Neural cell (in vitro differentiated cells): ENCODE measurements at regions not wholly inside any gene's neighbourhood (a gene's known extent, or its start where the extent isn't known, plus 50 kb on each side); places are given as distances from the start of the nearest gene placed in this dataset.

ENCODE experiments used
- H2AFZ ChIP-seq: fragments of 200-600, 300-800 bp; sonication (generic), shearing (Covaris generic); 2 replicates; pipeline ENCODE4 v1.6.0; 2014; ENCODE audit warnings: low read depth, mild to moderate bottlenecking, antibody characterized with exemption, low read length, moderate library complexity
- H3F3A ChIP-seq: fragments of 200-600 bp; shearing (Covaris generic); 2 replicates; pipeline ENCODE4 v1.6.1; 2016; ENCODE audit warnings: mild to moderate bottlenecking, moderate library complexity, mixed read lengths, antibody characterized with exemption, low read length; ENCODE audit not compliant: insufficient read depth, poor library complexity, severe bottlenecking
- H3K27ac ChIP-seq: fragments of 200-600, 300-800 bp; sonication (generic), shearing (Covaris generic); 2 replicates; pipeline ENCODE4 v1.5.1; 2014; ENCODE audit warnings: mild to moderate bottlenecking, low read length, moderate library complexity
- H3K27me3 ChIP-seq: fragments of 300-800, 200-600 bp; sonication (generic), shearing (Covaris generic); 2 replicates; pipeline ENCODE4 v1.6.0; 2014; ENCODE audit warnings: mild to moderate bottlenecking, low read depth, low read length, moderate library complexity; ENCODE audit not compliant: insufficient read depth
- H3K36me3 ChIP-seq: fragments of 300-800, 200-600 bp; sonication (generic), shearing (Covaris generic); 2 replicates; pipeline ENCODE4 v1.5.1; 2014; ENCODE audit warnings: mild to moderate bottlenecking, antibody characterized with exemption, low read length, moderate library complexity; ENCODE audit not compliant: insufficient read depth
- H3K4me2 ChIP-seq: fragments of 300-800, 200-600 bp; sonication (generic), shearing (Covaris generic); 2 replicates; pipeline ENCODE4 v1.6.0; 2014; ENCODE audit warnings: mild to moderate bottlenecking, low read length
- H3K4me3 ChIP-seq: fragments of 300-800, 200-600 bp; sonication (generic), shearing (Covaris generic); 2 replicates; pipeline ENCODE4 v1.5.1; 2014; ENCODE audit warnings: mild to moderate bottlenecking, low read length, moderate library complexity
- H3K79me2 ChIP-seq: fragments of 200-600 bp; shearing (Covaris generic); replicated peaks from 2 replicates; pipeline ENCODE4 v1.6.0; 2014; ENCODE audit warnings: mild to moderate bottlenecking, low read length, moderate library complexity; ENCODE audit not compliant: insufficient read depth
- H3K9ac ChIP-seq: fragments of 300-800, 200-600 bp; sonication (generic), shearing (Covaris generic); 2 replicates; pipeline ENCODE4 v1.6.1; 2016; ENCODE audit warnings: mild to moderate bottlenecking, low read length, mixed read lengths
- H3K9me2 ChIP-seq: fragments of 200-600 bp; shearing (Covaris generic); 2 replicates; pipeline ENCODE4 v1.6.1; 2016; ENCODE audit warnings: mild to moderate bottlenecking, low read length, mixed read lengths; ENCODE audit not compliant: insufficient read depth
- H3K9me3 ChIP-seq: fragments of 200-600, 300-800 bp; sonication (generic), shearing (Covaris generic); 2 replicates; pipeline ENCODE4 v1.6.1; 2016; ENCODE audit warnings: mild to moderate bottlenecking, mixed run types, low read length, moderate library complexity, mixed read lengths
- H4K20me1 ChIP-seq: fragments of 200-600 bp; shearing (Covaris generic); 2 replicates; pipeline ENCODE4 v1.6.1; 2016; ENCODE audit warnings: mild to moderate bottlenecking, mixed run types; ENCODE audit not compliant: insufficient read depth
- EP300 ChIP-seq: fragments of 450-650 bp; conservative IDR thresholded peaks from 2 replicates; pipeline ENCODE4 v1.6.1; 2014; ENCODE audit warnings: antibody characterized with exemption, mild to moderate bottlenecking, moderate library complexity; ENCODE audit not compliant: poor library complexity, severe bottlenecking
- EZH2 ChIP-seq: fragments of 200-600, 300-800 bp; shearing (Covaris generic), sonication (generic); IDR thresholded peaks from 2 replicates; pipeline ENCODE4 v1.6.1; 2014; ENCODE audit warnings: antibody characterized with exemption, low read length, borderline replicate concordance, mild to moderate bottlenecking; ENCODE audit not compliant: insufficient read depth, poor library complexity, severe bottlenecking
- MXI1 ChIP-seq: fragments of 450-650 bp; conservative IDR thresholded peaks from 2 replicates; pipeline ENCODE4 v1.6.1; 2014; ENCODE audit warnings: antibody characterized with exemption, mild to moderate bottlenecking; ENCODE audit not compliant: poor library complexity, severe bottlenecking
- POLR2AphosphoS5 ChIP-seq: IDR thresholded peaks from 2 replicates; pipeline ENCODE4 v1.6.1; 2012
- RAD21 ChIP-seq: fragments of 450-650 bp; conservative IDR thresholded peaks from 2 replicates; pipeline ENCODE4 v1.6.1; 2014; ENCODE audit warnings: antibody characterized with exemption, mild to moderate bottlenecking, moderate library complexity
- SMC3 ChIP-seq: fragments of 450-650 bp; conservative IDR thresholded peaks from 2 replicates; pipeline ENCODE4 v1.6.1; 2014; ENCODE audit warnings: antibody characterized with exemption, mild to moderate bottlenecking, moderate library complexity; ENCODE audit not compliant: poor library complexity
- TAF1 ChIP-seq: IDR thresholded peaks from 2 replicates; pipeline ENCODE4 v1.6.1; 2012; ENCODE audit warnings: low read depth
- TF ChIP-seq, protein P1 (sequence below): IDR thresholded peaks from 2 replicates; pipeline ENCODE4 v1.6.1; 2012; ENCODE audit warnings: borderline replicate concordance
- TF ChIP-seq, protein P2 (sequence below): fragments of 450-650 bp; IDR thresholded peaks from 2 replicates; pipeline ENCODE4 v1.5.1; 2014; ENCODE audit warnings: antibody characterized with exemption, mild to moderate bottlenecking, moderate library complexity; ENCODE audit not compliant: poor library complexity, severe bottlenecking

DNA sequence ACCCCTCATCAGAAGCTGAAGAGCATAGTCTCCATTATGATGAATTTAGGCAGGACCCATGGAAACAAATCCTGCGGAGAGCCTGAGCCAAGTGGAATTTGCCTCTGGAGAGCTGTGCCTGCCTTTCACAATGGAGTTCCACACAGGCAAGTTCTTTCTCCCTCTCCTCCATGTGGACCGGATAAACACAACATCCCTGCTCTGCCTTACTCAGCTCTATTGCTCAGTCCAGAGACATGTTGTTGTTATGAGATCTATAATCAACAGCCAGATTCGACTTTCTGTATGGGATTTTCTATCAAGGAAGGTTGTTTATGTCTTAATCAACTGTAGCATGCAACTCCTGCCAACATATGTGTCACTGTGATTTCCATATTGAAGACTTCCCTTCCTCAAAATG lies 59.5 kb upstream of the ELMO1 start:
- no peak overlapping the region for H3K4me2 ChIP-seq
- no peaks in the 10 kb centered on the region for H3K79me2 ChIP-seq
- no peaks in the 10 kb centered on the region for H4K20me1 ChIP-seq
- H3K36me3 ChIP-seq = no peaks in the 10 kb centered on the region
- no peak overlapping the region for H3K27ac ChIP-seq
- H3K27me3 ChIP-seq = no peaks in the 10 kb centered on the region
- no peaks in the 10 kb centered on the region for H3F3A ChIP-seq
- H3K4me3 ChIP-seq = no peak overlapping the region
- no peak overlapping the region for H3K9ac ChIP-seq
- TF ChIP-seq EP300 = no peak
- TF ChIP-seq SMC3 = no peak
- no peak for TF ChIP-seq POLR2AphosphoS5
- TF ChIP-seq, protein P1, sequence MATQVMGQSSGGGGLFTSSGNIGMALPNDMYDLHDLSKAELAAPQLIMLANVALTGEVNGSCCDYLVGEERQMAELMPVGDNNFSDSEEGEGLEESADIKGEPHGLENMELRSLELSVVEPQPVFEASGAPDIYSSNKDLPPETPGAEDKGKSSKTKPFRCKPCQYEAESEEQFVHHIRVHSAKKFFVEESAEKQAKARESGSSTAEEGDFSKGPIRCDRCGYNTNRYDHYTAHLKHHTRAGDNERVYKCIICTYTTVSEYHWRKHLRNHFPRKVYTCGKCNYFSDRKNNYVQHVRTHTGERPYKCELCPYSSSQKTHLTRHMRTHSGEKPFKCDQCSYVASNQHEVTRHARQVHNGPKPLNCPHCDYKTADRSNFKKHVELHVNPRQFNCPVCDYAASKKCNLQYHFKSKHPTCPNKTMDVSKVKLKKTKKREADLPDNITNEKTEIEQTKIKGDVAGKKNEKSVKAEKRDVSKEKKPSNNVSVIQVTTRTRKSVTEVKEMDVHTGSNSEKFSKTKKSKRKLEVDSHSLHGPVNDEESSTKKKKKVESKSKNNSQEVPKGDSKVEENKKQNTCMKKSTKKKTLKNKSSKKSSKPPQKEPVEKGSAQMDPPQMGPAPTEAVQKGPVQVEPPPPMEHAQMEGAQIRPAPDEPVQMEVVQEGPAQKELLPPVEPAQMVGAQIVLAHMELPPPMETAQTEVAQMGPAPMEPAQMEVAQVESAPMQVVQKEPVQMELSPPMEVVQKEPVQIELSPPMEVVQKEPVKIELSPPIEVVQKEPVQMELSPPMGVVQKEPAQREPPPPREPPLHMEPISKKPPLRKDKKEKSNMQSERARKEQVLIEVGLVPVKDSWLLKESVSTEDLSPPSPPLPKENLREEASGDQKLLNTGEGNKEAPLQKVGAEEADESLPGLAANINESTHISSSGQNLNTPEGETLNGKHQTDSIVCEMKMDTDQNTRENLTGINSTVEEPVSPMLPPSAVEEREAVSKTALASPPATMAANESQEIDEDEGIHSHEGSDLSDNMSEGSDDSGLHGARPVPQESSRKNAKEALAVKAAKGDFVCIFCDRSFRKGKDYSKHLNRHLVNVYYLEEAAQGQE = no peak
- no peak for TF ChIP-seq EZH2
- TF ChIP-seq MXI1 = no peak
- TF ChIP-seq RAD21 = no peak
- TF ChIP-seq, protein P2, sequence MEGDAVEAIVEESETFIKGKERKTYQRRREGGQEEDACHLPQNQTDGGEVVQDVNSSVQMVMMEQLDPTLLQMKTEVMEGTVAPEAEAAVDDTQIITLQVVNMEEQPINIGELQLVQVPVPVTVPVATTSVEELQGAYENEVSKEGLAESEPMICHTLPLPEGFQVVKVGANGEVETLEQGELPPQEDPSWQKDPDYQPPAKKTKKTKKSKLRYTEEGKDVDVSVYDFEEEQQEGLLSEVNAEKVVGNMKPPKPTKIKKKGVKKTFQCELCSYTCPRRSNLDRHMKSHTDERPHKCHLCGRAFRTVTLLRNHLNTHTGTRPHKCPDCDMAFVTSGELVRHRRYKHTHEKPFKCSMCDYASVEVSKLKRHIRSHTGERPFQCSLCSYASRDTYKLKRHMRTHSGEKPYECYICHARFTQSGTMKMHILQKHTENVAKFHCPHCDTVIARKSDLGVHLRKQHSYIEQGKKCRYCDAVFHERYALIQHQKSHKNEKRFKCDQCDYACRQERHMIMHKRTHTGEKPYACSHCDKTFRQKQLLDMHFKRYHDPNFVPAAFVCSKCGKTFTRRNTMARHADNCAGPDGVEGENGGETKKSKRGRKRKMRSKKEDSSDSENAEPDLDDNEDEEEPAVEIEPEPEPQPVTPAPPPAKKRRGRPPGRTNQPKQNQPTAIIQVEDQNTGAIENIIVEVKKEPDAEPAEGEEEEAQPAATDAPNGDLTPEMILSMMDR = no peak
- TF ChIP-seq TAF1 = no peak
- H3K9me2 ChIP-seq = no peaks in the 10 kb centered on the region
- H3K9me3 ChIP-seq = no peaks in the 10 kb centered on the region
- no peak overlapping the region for H2AFZ ChIP-seq

DNA sequence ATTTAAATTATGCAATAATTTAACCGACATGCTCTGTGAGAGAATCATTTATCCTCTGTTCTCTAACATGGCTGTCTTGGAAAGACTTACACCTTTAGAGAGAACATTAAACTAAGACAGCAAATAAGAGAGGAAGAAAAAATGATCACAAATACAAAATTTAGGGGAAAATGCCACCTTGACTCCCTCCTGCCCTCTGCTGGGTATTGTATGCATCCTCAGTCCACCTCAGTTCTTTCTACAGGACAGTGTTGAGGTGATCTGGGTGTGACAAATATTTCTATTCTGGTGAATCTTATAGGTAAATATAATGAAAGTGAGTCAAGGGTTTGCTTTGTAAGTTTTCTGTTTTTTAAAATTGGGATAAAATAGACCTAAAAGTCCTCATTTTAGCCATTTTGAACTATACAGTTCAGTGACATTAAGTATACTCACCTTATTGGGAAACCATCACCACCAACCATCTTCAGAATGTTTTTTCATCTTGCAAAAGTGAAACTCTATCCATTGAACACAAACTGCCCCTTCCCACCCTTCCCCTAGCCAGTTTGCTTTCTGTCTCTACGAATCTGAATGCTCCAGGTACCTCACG lies 61.5 kb upstream of the ELMO1 start:
- H4K20me1 ChIP-seq = no peaks in the 10 kb centered on the region
- H3K36me3 ChIP-seq = no peaks in the 10 kb centered on the region
- H3K9ac ChIP-seq = no peak overlapping the region
- H2AFZ ChIP-seq = no peak overlapping the region
- no peaks in the 10 kb centered on the region for H3K27me3 ChIP-seq
- TF ChIP-seq POLR2AphosphoS5 = no peak
- H3K27ac ChIP-seq = no peak overlapping the region
- no peaks in the 10 kb centered on the region for H3K9me2 ChIP-seq
- no peak overlapping the region for H3K4me3 ChIP-seq
- no peaks in the 10 kb centered on the region for H3K79me2 ChIP-seq
- H3K4me2 ChIP-seq = no peak overlapping the region
- no peaks in the 10 kb centered on the region for H3F3A ChIP-seq
- H3K9me3 ChIP-seq = no peaks in the 10 kb centered on the region

DNA sequence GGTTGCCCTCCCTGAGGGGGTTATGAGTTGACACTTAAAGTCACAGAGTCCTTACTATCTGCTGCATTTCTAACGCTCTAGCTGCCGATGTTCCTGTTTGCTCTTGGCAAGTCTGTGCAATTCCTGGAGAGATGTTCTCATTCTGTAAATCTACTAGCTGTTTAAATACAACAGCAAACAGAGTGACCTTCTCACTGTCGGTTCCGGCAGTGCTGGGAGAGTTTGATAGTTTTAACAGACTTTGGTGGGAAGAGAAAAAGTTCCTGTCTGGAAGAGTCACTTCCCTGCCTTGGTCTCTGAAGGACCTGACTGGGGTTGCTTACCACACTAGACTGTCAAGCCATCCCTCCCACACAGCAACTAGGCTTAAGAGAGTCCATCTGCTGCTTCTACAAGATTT lies 63.3 kb upstream of the ELMO1 start:
- no peak overlapping the region for H3K4me3 ChIP-seq
- H3K9ac ChIP-seq = no peak overlapping the region
- no peaks in the 10 kb centered on the region for H3K79me2 ChIP-seq
- H3K36me3 ChIP-seq = no peaks in the 10 kb centered on the region
- no peaks in the 10 kb centered on the region for H3F3A ChIP-seq
- no peaks in the 10 kb centered on the region for H3K9me3 ChIP-seq
- H3K4me2 ChIP-seq = no peak overlapping the region
- no peaks in the 10 kb centered on the region for H4K20me1 ChIP-seq
- no peak overlapping the region for H2AFZ ChIP-seq
- no peaks in the 10 kb centered on the region for H3K27me3 ChIP-seq
- H3K9me2 ChIP-seq = no peaks in the 10 kb centered on the region
- H3K27ac ChIP-seq = no peak overlapping the region
- TF ChIP-seq RAD21 = no peak
- TF ChIP-seq TAF1 = no peak
